ENCODE measurements at regions not wholly inside any gene's neighbourhood (a gene's known extent, or its start where the extent isn't known, plus 50 kb on each side); places are given as distances from the start of the nearest gene placed in this dataset.
"Not testable (repeated sequence)": the region's sequence is repeated elsewhere in the genome, so short reads cannot be mapped to it uniquely, and the experiment has no call there.

DNA sequence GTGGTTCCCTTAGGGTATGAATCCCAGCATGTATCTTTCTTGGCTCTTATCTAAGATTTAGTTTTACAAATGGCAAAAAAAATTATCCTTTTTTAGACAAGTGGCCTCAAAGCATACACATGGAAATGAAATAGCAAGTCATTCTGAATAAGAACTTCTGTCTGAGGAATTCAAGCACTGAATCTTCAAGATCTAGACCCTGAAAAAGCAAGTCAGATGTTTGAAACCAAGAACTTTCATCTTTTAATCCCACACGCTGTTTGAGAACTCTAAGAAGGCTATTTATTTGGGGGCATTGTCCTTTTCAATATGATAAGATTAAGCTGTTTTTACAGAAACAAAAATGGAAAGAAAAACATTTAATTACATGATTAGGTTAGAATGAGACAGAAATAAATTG, 549.2 kb upstream of the CYLC2 start:
- no peak overlapping the region for H4K8ac ChIP-seq (ENCODE audit: low read depth, low read length)
- no peak overlapping the region for H3K4me2 ChIP-seq (ENCODE audit: insufficient read depth, low read length, poor library complexity, severe bottlenecking)
- H3K4me1 ChIP-seq (ENCODE audit: control insufficient read depth in 2 of 2, insufficient read depth in 1 of 2, low read depth in 1 of 2, low read length in 2 of 2), result no peaks in the 10 kb centered on the region
- H2BK120ac ChIP-seq (ENCODE audit: low read depth, low read length), result no peak overlapping the region
- no peaks in the 10 kb centered on the region for H3K9me3 ChIP-seq (replicated peaks in 1 of 2; ENCODE audit: control insufficient read depth in 2 of 2, insufficient read depth in 1 of 2, low read depth in 1 of 2, low read length in 2 of 2)
- no peak overlapping the region for H3K27ac ChIP-seq (replicated peaks; ENCODE audit: low read length)
- no peak overlapping the region for H3K14ac ChIP-seq (ENCODE audit: low read length)
- no peak overlapping the region for H2BK15ac ChIP-seq (ENCODE audit: low read length)
- H3K27me3 ChIP-seq (ENCODE audit: control insufficient read depth in 3 of 3, insufficient read depth in 3 of 3, low read depth in 1 of 3, low read length in 3 of 3), result no peaks in the 10 kb centered on the region
- no peak overlapping the region for H2BK5ac ChIP-seq (ENCODE audit: low read length)
- no peak for DNase-seq (ENCODE audit: low spot score)
- H3K9ac ChIP-seq (ENCODE audit: low read depth, low read length, poor library complexity), result no peak overlapping the region
- H2BK12ac ChIP-seq (ENCODE audit: low read length), result no peak overlapping the region
- no peak overlapping the region for H3K18ac ChIP-seq (ENCODE audit: low read length)
- no peaks in the 10 kb centered on the region for H3K79me1 ChIP-seq (ENCODE audit: low read depth, low read length)
- H3K4ac ChIP-seq (ENCODE audit: low read length), result no peak overlapping the region
- no peak overlapping the region for H2AK5ac ChIP-seq (ENCODE audit: low read depth, low read length)
- H3K36me3 ChIP-seq (replicated peaks in 1 of 2; ENCODE audit: control insufficient read depth in 2 of 2, insufficient read depth in 2 of 2, low read length in 2 of 2), result no peaks in the 10 kb centered on the region
- no peak overlapping the region for H2AFZ ChIP-seq (ENCODE audit: low read length)
- H4K91ac ChIP-seq (ENCODE audit: low read depth, low read length, poor library complexity), result no peak overlapping the region
- H3K4me3 ChIP-seq (ENCODE audit: low read length in 2 of 2), result no peak overlapping the region
- WGBS, 2 donors (ENCODE audit: extremely low coverage in 2 of 2, insufficient read length in 2 of 2, insufficient replicate concordance in 1 of 2), result no CpG with 5 or more reads among the region's 1 CpG
- no peak overlapping the region for H3K23ac ChIP-seq (ENCODE audit: low read depth, low read length, poor library complexity)

DNA sequence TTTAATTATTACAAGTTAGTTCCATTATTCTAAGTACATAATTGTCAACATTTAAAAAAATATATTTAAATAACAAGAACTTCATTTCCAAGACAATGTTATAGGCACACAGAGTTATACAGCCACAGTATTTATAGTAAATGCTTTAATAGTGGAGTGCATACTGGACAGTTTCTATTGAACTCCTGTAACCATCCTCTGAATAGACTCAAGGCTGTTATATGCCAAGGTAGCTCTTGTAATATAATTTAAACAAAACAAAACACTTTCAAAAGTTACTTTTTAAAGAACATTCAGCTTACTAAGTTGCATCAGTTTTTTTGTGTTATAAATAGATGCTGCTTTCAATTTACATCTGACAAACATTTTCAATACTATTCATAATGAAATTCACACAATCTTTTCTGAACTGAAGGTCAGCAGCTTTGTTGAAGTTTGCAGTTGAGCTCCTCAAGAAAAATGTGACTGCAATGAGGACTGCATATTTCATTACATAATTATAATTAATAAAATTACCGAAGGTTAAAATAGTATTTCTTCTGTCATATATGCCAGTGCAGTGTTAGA, 549.9 kb upstream of the CYLC2 start:
- no peak for DNase-seq (ENCODE audit: low spot score)
- no peaks in the 10 kb centered on the region for H3K9me3 ChIP-seq (replicated peaks in 1 of 2; ENCODE audit: control insufficient read depth in 2 of 2, insufficient read depth in 1 of 2, low read depth in 1 of 2, low read length in 2 of 2)
- no peaks in the 10 kb centered on the region for H3K36me3 ChIP-seq (replicated peaks in 1 of 2; ENCODE audit: control insufficient read depth in 2 of 2, insufficient read depth in 2 of 2, low read length in 2 of 2)
- no peak overlapping the region for H2BK120ac ChIP-seq (ENCODE audit: low read depth, low read length)
- no peak overlapping the region for H3K23ac ChIP-seq (ENCODE audit: low read depth, low read length, poor library complexity)
- no peak overlapping the region for H3K18ac ChIP-seq (ENCODE audit: low read length)
- no peak overlapping the region for H4K8ac ChIP-seq (ENCODE audit: low read depth, low read length)
- H3K4ac ChIP-seq (ENCODE audit: low read length), result no peak overlapping the region
- H2BK12ac ChIP-seq (ENCODE audit: low read length), result no peak overlapping the region
- H3K27ac ChIP-seq (replicated peaks; ENCODE audit: low read length), result no peak overlapping the region
- H3K4me3 ChIP-seq (ENCODE audit: low read length in 2 of 2), result no peak overlapping the region
- no peak overlapping the region for H3K9ac ChIP-seq (ENCODE audit: low read depth, low read length, poor library complexity)
- H3K27me3 ChIP-seq (ENCODE audit: control insufficient read depth in 3 of 3, insufficient read depth in 3 of 3, low read depth in 1 of 3, low read length in 3 of 3), result no peaks in the 10 kb centered on the region
- no peak overlapping the region for H2BK15ac ChIP-seq (ENCODE audit: low read length)
- no peak overlapping the region for H3K4me2 ChIP-seq (ENCODE audit: insufficient read depth, low read length, poor library complexity, severe bottlenecking)
- H3K14ac ChIP-seq (ENCODE audit: low read length), result no peak overlapping the region
- H2BK5ac ChIP-seq (ENCODE audit: low read length), result no peak overlapping the region
- no peak overlapping the region for H2AK5ac ChIP-seq (ENCODE audit: low read depth, low read length)
- no CpG with 5 or more reads among the region's 1 CpG for WGBS, 2 donors (ENCODE audit: extremely low coverage in 2 of 2, insufficient read length in 2 of 2, insufficient replicate concordance in 1 of 2)
- H4K91ac ChIP-seq (ENCODE audit: low read depth, low read length, poor library complexity), result no peak overlapping the region
- no peak overlapping the region for H2AFZ ChIP-seq (ENCODE audit: low read length)
- no peaks in the 10 kb centered on the region for H3K79me1 ChIP-seq (ENCODE audit: low read depth, low read length)
- no peaks in the 10 kb centered on the region for H3K4me1 ChIP-seq (ENCODE audit: control insufficient read depth in 2 of 2, insufficient read depth in 1 of 2, low read depth in 1 of 2, low read length in 2 of 2)

- H2AK5ac ChIP-seq (ENCODE audit: low read depth, low read length), result no peak overlapping the region
- H2BK120ac ChIP-seq (ENCODE audit: low read depth, low read length), result no peak overlapping the region
- no peaks in the 10 kb centered on the region for H3K36me3 ChIP-seq (replicated peaks in 1 of 2; ENCODE audit: control insufficient read depth in 2 of 2, insufficient read depth in 2 of 2, low read length in 2 of 2)
- no peak overlapping the region for H3K27ac ChIP-seq (replicated peaks; ENCODE audit: low read length)
- no peaks in the 10 kb centered on the region for H3K79me1 ChIP-seq (ENCODE audit: low read depth, low read length)
- no peak overlapping the region for H2BK15ac ChIP-seq (ENCODE audit: low read length)
- no peak overlapping the region for H3K18ac ChIP-seq (ENCODE audit: low read length)
- H2BK5ac ChIP-seq (ENCODE audit: low read length), result no peak overlapping the region
- H2BK12ac ChIP-seq (ENCODE audit: low read length), result no peak overlapping the region
- H3K9ac ChIP-seq (ENCODE audit: low read depth, low read length, poor library complexity), result no peak overlapping the region
- no peak overlapping the region for H4K91ac ChIP-seq (ENCODE audit: low read depth, low read length, poor library complexity)
- H2AFZ ChIP-seq (ENCODE audit: low read length), result no peak overlapping the region
- H3K4ac ChIP-seq (ENCODE audit: low read length), result no peak overlapping the region
- H3K27me3 ChIP-seq (ENCODE audit: control insufficient read depth in 3 of 3, insufficient read depth in 3 of 3, low read depth in 1 of 3, low read length in 3 of 3), result no peaks in the 10 kb centered on the region
- no peak overlapping the region for H3K23ac ChIP-seq (ENCODE audit: low read depth, low read length, poor library complexity)
- no peaks in the 10 kb centered on the region for H3K4me1 ChIP-seq (ENCODE audit: control insufficient read depth in 2 of 2, insufficient read depth in 1 of 2, low read depth in 1 of 2, low read length in 2 of 2)
- H3K14ac ChIP-seq (ENCODE audit: low read length), result no peak overlapping the region
- no peak overlapping the region for H4K8ac ChIP-seq (ENCODE audit: low read depth, low read length)
- DNase-seq (ENCODE audit: low spot score), result no peak
- no peaks in the 10 kb centered on the region for H3K9me3 ChIP-seq (replicated peaks in 1 of 2; ENCODE audit: control insufficient read depth in 2 of 2, insufficient read depth in 1 of 2, low read depth in 1 of 2, low read length in 2 of 2)
- H3K4me2 ChIP-seq (ENCODE audit: insufficient read depth, low read length, poor library complexity, severe bottlenecking), result no peak overlapping the region
- no peak overlapping the region for H3K4me3 ChIP-seq (ENCODE audit: low read length in 2 of 2)
These were observed 555.5 kb upstream of the CYLC2 start for GRCh38 chr9:102439583-102439982.

GRCh38 chr9:102436599-102436998, 558.5 kb upstream of the CYLC2 start:
- not testable (repeated sequence) for H3K27ac ChIP-seq (replicated peaks; ENCODE audit: low read length); H3K23ac ChIP-seq (ENCODE audit: low read depth, low read length, poor library complexity); H2BK5ac ChIP-seq (ENCODE audit: low read length); H4K91ac ChIP-seq (ENCODE audit: low read depth, low read length, poor library complexity); H3K9me3 ChIP-seq (replicated peaks in 1 of 2; ENCODE audit: control insufficient read depth in 2 of 2, insufficient read depth in 1 of 2, low read depth in 1 of 2, low read length in 2 of 2); H3K79me1 ChIP-seq (ENCODE audit: low read depth, low read length); H3K36me3 ChIP-seq (replicated peaks in 1 of 2; ENCODE audit: control insufficient read depth in 2 of 2, insufficient read depth in 2 of 2, low read length in 2 of 2); H2AK5ac ChIP-seq (ENCODE audit: low read depth, low read length); H3K14ac ChIP-seq (ENCODE audit: low read length); H2BK15ac ChIP-seq (ENCODE audit: low read length); H3K4ac ChIP-seq (ENCODE audit: low read length); DNase-seq (ENCODE audit: low spot score); H3K9ac ChIP-seq (ENCODE audit: low read depth, low read length, poor library complexity); H3K4me3 ChIP-seq (ENCODE audit: low read length in 2 of 2); H2BK120ac ChIP-seq (ENCODE audit: low read depth, low read length); H3K4me2 ChIP-seq (ENCODE audit: insufficient read depth, low read length, poor library complexity, severe bottlenecking); H2AFZ ChIP-seq (ENCODE audit: low read length); H3K4me1 ChIP-seq (ENCODE audit: control insufficient read depth in 2 of 2, insufficient read depth in 1 of 2, low read depth in 1 of 2, low read length in 2 of 2); H2BK12ac ChIP-seq (ENCODE audit: low read length); H4K8ac ChIP-seq (ENCODE audit: low read depth, low read length); H3K27me3 ChIP-seq (ENCODE audit: control insufficient read depth in 3 of 3, insufficient read depth in 3 of 3, low read depth in 1 of 3, low read length in 3 of 3)
- no CpG with 5 or more reads among the region's 13 CpGs for WGBS, 2 donors (ENCODE audit: extremely low coverage in 2 of 2, insufficient read length in 2 of 2, insufficient replicate concordance in 1 of 2)
- peak overlapping the region; percentile 44 for H3K18ac ChIP-seq (ENCODE audit: low read length)

Data from neuronal stem cell (in vitro differentiated cells).